Amniotic stem cell (primary cell): ENCODE measurements at regions not wholly inside any gene's neighbourhood (a gene's known extent, or its start where the extent isn't known, plus 50 kb on each side); places are given as distances from the start of the nearest gene placed in this dataset.
"Not testable (repeated sequence)": the region's sequence is repeated elsewhere in the genome, so short reads cannot be mapped to it uniquely, and the experiment has no call there.

Source experiments
- DNase-seq: peaks from one replicate; lab custom pipeline; 2025; lab: John Stamatoyannopoulos, UW

DNA sequence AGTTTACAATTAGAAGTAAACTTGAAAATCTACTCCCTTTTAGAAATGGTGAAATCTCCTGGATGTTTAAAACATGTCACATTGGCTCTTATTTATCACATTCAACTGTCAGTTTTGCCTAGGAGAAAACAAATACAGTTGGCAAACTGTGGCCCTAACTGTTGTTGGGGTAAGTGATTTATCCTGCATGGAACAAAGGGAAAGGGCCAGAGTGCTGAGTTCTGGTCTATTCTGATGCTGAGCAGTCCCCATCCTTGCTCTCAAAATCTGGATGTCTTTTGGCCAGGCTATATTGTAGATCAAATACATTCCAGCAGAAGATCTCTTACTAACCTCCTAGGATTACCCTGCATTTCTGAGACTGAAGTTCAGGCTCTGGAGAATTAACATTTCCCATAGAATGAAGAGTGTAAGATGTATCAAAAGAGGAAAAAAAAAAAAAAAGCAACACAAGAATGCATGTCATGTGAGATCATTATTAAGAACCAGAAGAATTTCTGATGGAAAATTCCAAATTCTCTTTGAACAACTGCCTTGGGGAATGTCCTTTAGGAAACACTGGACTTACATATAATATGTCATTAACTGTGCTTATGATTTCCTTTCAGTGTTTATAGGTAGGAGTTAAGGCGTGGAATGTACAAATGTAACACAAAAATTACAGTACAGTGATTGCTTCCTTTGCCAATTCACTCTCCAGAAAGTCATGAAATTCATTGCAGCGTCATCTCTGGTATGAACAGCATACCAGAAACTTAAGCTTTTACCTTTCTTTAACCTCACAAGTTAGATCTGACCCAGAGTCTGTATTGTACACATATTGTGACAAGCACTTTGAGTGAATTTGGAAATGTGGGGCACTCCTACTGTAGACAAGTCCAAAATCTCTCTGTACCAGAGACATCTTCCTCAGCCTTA lies 1012.5 kb upstream of the LCORL start:
- DNase-seq: no peak

DNA sequence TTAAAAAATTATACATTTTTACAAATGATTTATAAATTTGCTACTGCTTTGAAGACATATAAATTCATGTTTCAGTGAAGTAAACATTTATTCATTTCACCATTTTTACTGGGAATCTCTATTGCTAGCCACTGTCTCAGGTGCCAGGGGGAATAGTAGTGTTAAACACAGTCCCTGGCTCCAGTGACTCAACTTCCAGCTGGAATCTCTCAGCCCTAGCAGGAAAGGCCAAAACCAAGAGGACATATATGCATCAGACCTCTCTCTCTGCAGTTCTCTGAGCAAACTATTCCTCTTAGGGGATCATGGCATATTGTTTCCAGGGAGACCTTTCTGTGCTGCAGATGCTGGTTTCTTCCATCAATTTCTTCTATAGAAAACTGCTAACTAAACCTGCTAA lies 1009.0 kb upstream of the LCORL start:
- DNase-seq: no peak

- no peak for DNase-seq
These were observed 1008.5 kb upstream of the LCORL start for GRCh38 chr4:19030048-19030447.

- no peak for DNase-seq
These were observed 1004.7 kb upstream of the LCORL start for GRCh38 chr4:19026281-19026680.

GRCh38 chr4:19025031-19025430 lies 1003.5 kb upstream of the LCORL start:
- DNase-seq: no peak

GRCh38 chr4:19024047-19024446 lies 1002.5 kb upstream of the LCORL start:
- DNase-seq: no peak

DNA sequence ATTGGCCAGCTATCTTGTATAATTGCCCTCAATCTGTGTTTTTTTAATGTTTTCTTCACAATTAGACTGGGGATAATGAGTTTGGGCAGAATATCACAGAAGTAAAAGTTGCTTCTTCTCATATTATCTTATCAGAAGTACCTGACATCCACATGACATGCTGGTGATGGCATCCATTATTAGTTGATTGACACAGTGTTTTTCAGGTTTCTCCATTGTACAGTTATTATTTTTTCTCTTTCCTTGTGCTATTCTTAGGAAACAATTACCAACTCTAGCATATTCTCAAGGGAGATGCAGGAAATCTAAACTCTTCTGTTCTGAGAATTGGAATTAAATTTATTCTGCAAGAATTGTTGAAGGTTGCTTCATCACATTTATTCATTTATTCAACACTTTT lies 1000.1 kb upstream of the LCORL start:
- DNase-seq: no peak

GRCh38 chr4:19016550-19016949 lies 995.0 kb upstream of the LCORL start:
- DNase-seq: not testable (repeated sequence)

GRCh38 chr4:19014594-19014993 lies 993.0 kb upstream of the LCORL start:
- DNase-seq: no peak

- no peak for DNase-seq
These were observed 989.2 kb upstream of the LCORL start for GRCh38 chr4:19010761-19011160.

- no peak for DNase-seq
These were observed 988.3 kb upstream of the LCORL start for GRCh38 chr4:19009881-19010280.

DNA sequence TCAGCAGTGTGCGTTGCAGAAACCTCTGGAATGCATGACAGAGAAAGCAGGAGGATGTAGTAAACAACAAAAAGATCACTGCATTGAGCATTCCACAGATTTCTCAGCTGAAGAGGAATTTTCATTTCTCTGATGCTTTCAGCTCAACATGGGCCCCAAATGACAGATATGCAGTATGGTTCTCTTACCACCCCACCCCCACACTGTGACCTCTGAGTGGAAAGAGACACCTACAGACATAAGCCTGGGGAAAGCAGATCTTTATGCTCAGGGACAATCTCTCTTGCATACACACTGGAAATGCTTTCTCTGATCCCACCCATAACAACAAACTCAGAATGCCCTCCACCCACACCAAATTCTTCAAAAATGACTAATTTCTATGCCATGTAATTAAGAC lies 983.7 kb upstream of the LCORL start:
- DNase-seq: no peak

- DNase-seq: no peak
These were observed 980.6 kb upstream of the LCORL start for GRCh38 chr4:19002170-19002569.

- DNase-seq: no peak
These were observed 978.0 kb upstream of the LCORL start for GRCh38 chr4:18999595-18999994.

DNA sequence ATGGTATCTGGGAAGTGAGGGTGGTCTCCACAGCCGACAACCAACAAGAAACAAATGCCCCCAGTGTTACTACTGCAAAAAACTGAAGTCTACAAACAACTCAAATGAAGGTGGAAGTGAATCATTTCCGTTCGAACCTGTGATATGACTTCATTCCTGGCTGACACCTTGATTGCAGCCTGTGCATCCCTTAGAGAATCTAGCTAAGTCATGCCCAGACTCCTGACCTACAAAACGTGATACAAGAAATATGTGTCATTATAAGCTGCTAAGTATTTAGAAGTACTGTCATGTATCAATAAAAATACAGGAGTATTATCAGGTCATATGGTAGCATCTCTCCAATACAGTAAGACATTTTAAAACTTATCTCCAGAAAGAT lies 959.7 kb upstream of the LCORL start:
- no peak for DNase-seq

- no peak for DNase-seq
These were observed 959.1 kb upstream of the LCORL start for GRCh38 chr4:18980516-18981233.

GRCh38 chr4:18976884-18977283 lies 955.3 kb upstream of the LCORL start:
- DNase-seq: no peak

GRCh38 chr4:18975916-18976808 lies 954.6 kb upstream of the LCORL start:
- no peak for DNase-seq

- DNase-seq: no peak
These were observed 951.7 kb upstream of the LCORL start for GRCh38 chr4:18973296-18973695.

DNA sequence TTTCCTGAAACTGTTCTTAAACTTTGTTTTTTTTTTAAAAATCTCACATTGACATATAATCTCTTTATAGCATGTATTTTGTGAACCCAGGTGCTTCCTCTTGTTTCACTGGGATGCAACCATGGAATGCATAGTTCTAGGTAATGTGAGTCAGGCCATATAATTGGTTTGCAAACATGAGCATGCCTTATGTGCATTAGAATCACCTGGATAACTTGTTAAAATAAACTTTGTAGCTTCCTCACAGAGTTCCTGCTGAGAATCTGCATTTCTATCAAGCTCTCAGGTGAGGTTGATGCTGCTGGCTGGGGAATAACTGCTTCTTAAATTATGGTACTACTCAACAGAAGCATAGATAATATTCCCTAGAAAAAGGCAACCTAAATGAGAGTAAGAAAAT lies 940.3 kb upstream of the LCORL start:
- no peak for DNase-seq

DNA sequence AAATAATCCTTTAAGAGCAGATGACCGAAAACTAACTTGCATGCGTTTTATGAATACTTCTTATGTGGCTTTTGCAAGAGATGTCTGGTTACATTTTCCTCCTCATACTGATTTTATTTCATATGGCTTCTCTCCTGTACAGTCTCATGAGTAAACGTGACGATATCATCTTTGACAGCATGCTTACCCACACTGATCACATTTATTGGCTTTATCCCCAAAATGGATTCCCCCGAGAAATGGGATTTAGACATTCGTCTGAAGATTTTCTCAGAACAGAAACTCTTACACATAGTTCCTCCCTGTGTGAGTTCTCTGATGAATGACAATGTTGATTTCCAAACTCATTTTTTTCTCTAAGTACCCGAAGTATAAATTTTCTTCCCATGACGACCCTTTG lies 939.7 kb upstream of the LCORL start:
- no peak for DNase-seq

- DNase-seq: no peak
These were observed 936.2 kb upstream of the LCORL start for GRCh38 chr4:18957716-18958115.
